ENCODE measurements at regions not wholly inside any gene's neighbourhood (a gene's known extent, or its start where the extent isn't known, plus 50 kb on each side); places are given as distances from the start of the nearest gene placed in this dataset.

- in situ Hi-C loops (cut with MboI; ENCODE audit: low pct_unique_long_range_greater_than_20kb, low sequenced_read_pairs, unreplicated experiment) = no loop called here
- no peak for DNase-seq (ENCODE audit: low spot score)
- TF ChIP-seq CTCF (IDR thresholded peaks at IDR 0.05; ENCODE audit: extremely low read depth, insufficient read depth, missing control alignments) = no peak
Observed at GRCh38 chr14:34201909-34202637, 251.2 kb upstream of the EGLN3 start.

GRCh38 chr14:34199585-34199984, 248.7 kb upstream of the EGLN3 start:
- TF ChIP-seq CTCF (IDR thresholded peaks at IDR 0.05; ENCODE audit: extremely low read depth, insufficient read depth, missing control alignments) = no peak
- no peak for DNase-seq (ENCODE audit: low spot score)
- in situ Hi-C loops (cut with MboI; ENCODE audit: low pct_unique_long_range_greater_than_20kb, low sequenced_read_pairs, unreplicated experiment) = no loop called here

GRCh38 chr14:34198096-34198495, 247.2 kb upstream of the EGLN3 start:
- in situ Hi-C loops (cut with MboI; ENCODE audit: low pct_unique_long_range_greater_than_20kb, low sequenced_read_pairs, unreplicated experiment) = no loop called here
- DNase-seq (ENCODE audit: low spot score) = no peak
- no peak for TF ChIP-seq CTCF (IDR thresholded peaks at IDR 0.05; ENCODE audit: extremely low read depth, insufficient read depth, missing control alignments)

DNA sequence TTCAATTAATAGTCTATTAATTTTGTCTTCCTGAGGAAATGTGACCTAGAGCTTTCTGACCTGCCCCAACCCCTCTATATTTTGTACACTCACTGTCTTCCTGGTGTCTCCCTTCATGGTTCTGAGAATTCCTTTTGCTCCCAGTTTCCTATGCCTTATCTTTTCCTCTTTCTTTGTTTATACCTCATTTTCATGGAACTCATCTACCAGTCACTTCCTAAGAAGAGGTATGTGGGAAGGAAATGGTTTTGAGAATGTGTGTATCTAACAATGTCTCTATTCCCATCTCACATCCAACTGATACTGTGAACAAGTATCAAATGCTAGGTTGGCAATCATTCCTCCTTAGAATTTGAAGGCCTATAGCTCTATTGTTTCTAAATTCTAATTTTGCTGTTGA, 245.1 kb upstream of the EGLN3 start:
- no peak for TF ChIP-seq CTCF (IDR thresholded peaks at IDR 0.05; ENCODE audit: extremely low read depth, insufficient read depth, missing control alignments)
- in situ Hi-C loops (cut with MboI; ENCODE audit: low pct_unique_long_range_greater_than_20kb, low sequenced_read_pairs, unreplicated experiment) = no loop called here
- no peak for DNase-seq (ENCODE audit: low spot score)

GRCh38 chr14:34190717-34191116, 239.8 kb upstream of the EGLN3 start:
- DNase-seq (ENCODE audit: low spot score) = no peak
- TF ChIP-seq CTCF (IDR thresholded peaks at IDR 0.05; ENCODE audit: extremely low read depth, insufficient read depth, missing control alignments) = no peak
- in situ Hi-C loops (cut with MboI; ENCODE audit: low pct_unique_long_range_greater_than_20kb, low sequenced_read_pairs, unreplicated experiment) = no loop called here

- TF ChIP-seq CTCF (IDR thresholded peaks at IDR 0.05; ENCODE audit: extremely low read depth, insufficient read depth, missing control alignments) = no peak
- in situ Hi-C loops (cut with MboI; ENCODE audit: low pct_unique_long_range_greater_than_20kb, low sequenced_read_pairs, unreplicated experiment) = no loop called here
- no peak for DNase-seq (ENCODE audit: low spot score)
Observed at GRCh38 chr14:34189866-34190265, 239.0 kb upstream of the EGLN3 start.
